Neural cell (in vitro differentiated cells): ENCODE measurements at regions not wholly inside any gene's neighbourhood (a gene's known extent, or its start where the extent isn't known, plus 50 kb on each side); places are given as distances from the start of the nearest gene placed in this dataset.

ENCODE experiments used
- H2AFZ ChIP-seq: fragments of 200-600, 300-800 bp; sonication (generic), shearing (Covaris generic); 2 replicates; pipeline ENCODE4 v1.6.0; 2014; ENCODE audit warnings: low read depth, mild to moderate bottlenecking, antibody characterized with exemption, low read length, moderate library complexity
- H3F3A ChIP-seq: fragments of 200-600 bp; shearing (Covaris generic); 2 replicates; pipeline ENCODE4 v1.6.1; 2016; ENCODE audit warnings: mild to moderate bottlenecking, moderate library complexity, mixed read lengths, antibody characterized with exemption, low read length; ENCODE audit not compliant: insufficient read depth, poor library complexity, severe bottlenecking
- H3K27ac ChIP-seq: fragments of 200-600, 300-800 bp; sonication (generic), shearing (Covaris generic); 2 replicates; pipeline ENCODE4 v1.5.1; 2014; ENCODE audit warnings: mild to moderate bottlenecking, low read length, moderate library complexity
- H3K27me3 ChIP-seq: fragments of 300-800, 200-600 bp; sonication (generic), shearing (Covaris generic); 2 replicates; pipeline ENCODE4 v1.6.0; 2014; ENCODE audit warnings: mild to moderate bottlenecking, low read depth, low read length, moderate library complexity; ENCODE audit not compliant: insufficient read depth
- H3K36me3 ChIP-seq: fragments of 300-800, 200-600 bp; sonication (generic), shearing (Covaris generic); 2 replicates; pipeline ENCODE4 v1.5.1; 2014; ENCODE audit warnings: mild to moderate bottlenecking, antibody characterized with exemption, low read length, moderate library complexity; ENCODE audit not compliant: insufficient read depth
- H3K4me2 ChIP-seq: fragments of 300-800, 200-600 bp; sonication (generic), shearing (Covaris generic); 2 replicates; pipeline ENCODE4 v1.6.0; 2014; ENCODE audit warnings: mild to moderate bottlenecking, low read length
- H3K4me3 ChIP-seq: fragments of 300-800, 200-600 bp; sonication (generic), shearing (Covaris generic); 2 replicates; pipeline ENCODE4 v1.5.1; 2014; ENCODE audit warnings: mild to moderate bottlenecking, low read length, moderate library complexity
- H3K79me2 ChIP-seq: fragments of 200-600 bp; shearing (Covaris generic); replicated peaks from 2 replicates; pipeline ENCODE4 v1.6.0; 2014; ENCODE audit warnings: mild to moderate bottlenecking, low read length, moderate library complexity; ENCODE audit not compliant: insufficient read depth
- H3K9ac ChIP-seq: fragments of 300-800, 200-600 bp; sonication (generic), shearing (Covaris generic); 2 replicates; pipeline ENCODE4 v1.6.1; 2016; ENCODE audit warnings: mild to moderate bottlenecking, low read length, mixed read lengths
- H3K9me2 ChIP-seq: fragments of 200-600 bp; shearing (Covaris generic); 2 replicates; pipeline ENCODE4 v1.6.1; 2016; ENCODE audit warnings: mild to moderate bottlenecking, low read length, mixed read lengths; ENCODE audit not compliant: insufficient read depth
- H3K9me3 ChIP-seq: fragments of 200-600, 300-800 bp; sonication (generic), shearing (Covaris generic); 2 replicates; pipeline ENCODE4 v1.6.1; 2016; ENCODE audit warnings: mild to moderate bottlenecking, mixed run types, low read length, moderate library complexity, mixed read lengths
- H4K20me1 ChIP-seq: fragments of 200-600 bp; shearing (Covaris generic); 2 replicates; pipeline ENCODE4 v1.6.1; 2016; ENCODE audit warnings: mild to moderate bottlenecking, mixed run types; ENCODE audit not compliant: insufficient read depth
- EP300 ChIP-seq: fragments of 450-650 bp; conservative IDR thresholded peaks from 2 replicates; pipeline ENCODE4 v1.6.1; 2014; ENCODE audit warnings: antibody characterized with exemption, mild to moderate bottlenecking, moderate library complexity; ENCODE audit not compliant: poor library complexity, severe bottlenecking
- EZH2 ChIP-seq: fragments of 200-600, 300-800 bp; shearing (Covaris generic), sonication (generic); IDR thresholded peaks from 2 replicates; pipeline ENCODE4 v1.6.1; 2014; ENCODE audit warnings: antibody characterized with exemption, low read length, borderline replicate concordance, mild to moderate bottlenecking; ENCODE audit not compliant: insufficient read depth, poor library complexity, severe bottlenecking
- MXI1 ChIP-seq: fragments of 450-650 bp; conservative IDR thresholded peaks from 2 replicates; pipeline ENCODE4 v1.6.1; 2014; ENCODE audit warnings: antibody characterized with exemption, mild to moderate bottlenecking; ENCODE audit not compliant: poor library complexity, severe bottlenecking
- POLR2AphosphoS5 ChIP-seq: IDR thresholded peaks from 2 replicates; pipeline ENCODE4 v1.6.1; 2012
- RAD21 ChIP-seq: fragments of 450-650 bp; conservative IDR thresholded peaks from 2 replicates; pipeline ENCODE4 v1.6.1; 2014; ENCODE audit warnings: antibody characterized with exemption, mild to moderate bottlenecking, moderate library complexity
- REST ChIP-seq: IDR thresholded peaks from 2 replicates; pipeline ENCODE4 v1.6.1; 2012; ENCODE audit warnings: borderline replicate concordance
- SMC3 ChIP-seq: fragments of 450-650 bp; conservative IDR thresholded peaks from 2 replicates; pipeline ENCODE4 v1.6.1; 2014; ENCODE audit warnings: antibody characterized with exemption, mild to moderate bottlenecking, moderate library complexity; ENCODE audit not compliant: poor library complexity
- TAF1 ChIP-seq: IDR thresholded peaks from 2 replicates; pipeline ENCODE4 v1.6.1; 2012; ENCODE audit warnings: low read depth
- TF ChIP-seq, protein P1 (sequence below): fragments of 450-650 bp; IDR thresholded peaks from 2 replicates; pipeline ENCODE4 v1.5.1; 2014; ENCODE audit warnings: antibody characterized with exemption, mild to moderate bottlenecking, moderate library complexity; ENCODE audit not compliant: poor library complexity, severe bottlenecking

- Histone ChIP-seq H3F3A (no peaks in the 10 kb centered on the region), H3K27ac (no peak overlapping the region), H2AFZ (no peak overlapping the region), H3K79me2 (no peaks in the 10 kb centered on the region), H3K4me2 (no peak overlapping the region), H3K9me3 (peaks cover 4% of the 10 kb centered on the region), H3K27me3 (no peaks in the 10 kb centered on the region), H3K9ac (no peak overlapping the region), H3K36me3 (no peaks in the 10 kb centered on the region), H4K20me1 (no peaks in the 10 kb centered on the region), H3K4me3 (no peak overlapping the region), H3K9me2 (no peaks in the 10 kb centered on the region)
- TF ChIP-seq MXI1 (no peak), EZH2 (no peak), TAF1 (no peak), SMC3 (no peak), RAD21 (no peak), EP300 (no peak), POLR2AphosphoS5 (no peak), REST (no peak)
- TF ChIP-seq, protein P1, sequence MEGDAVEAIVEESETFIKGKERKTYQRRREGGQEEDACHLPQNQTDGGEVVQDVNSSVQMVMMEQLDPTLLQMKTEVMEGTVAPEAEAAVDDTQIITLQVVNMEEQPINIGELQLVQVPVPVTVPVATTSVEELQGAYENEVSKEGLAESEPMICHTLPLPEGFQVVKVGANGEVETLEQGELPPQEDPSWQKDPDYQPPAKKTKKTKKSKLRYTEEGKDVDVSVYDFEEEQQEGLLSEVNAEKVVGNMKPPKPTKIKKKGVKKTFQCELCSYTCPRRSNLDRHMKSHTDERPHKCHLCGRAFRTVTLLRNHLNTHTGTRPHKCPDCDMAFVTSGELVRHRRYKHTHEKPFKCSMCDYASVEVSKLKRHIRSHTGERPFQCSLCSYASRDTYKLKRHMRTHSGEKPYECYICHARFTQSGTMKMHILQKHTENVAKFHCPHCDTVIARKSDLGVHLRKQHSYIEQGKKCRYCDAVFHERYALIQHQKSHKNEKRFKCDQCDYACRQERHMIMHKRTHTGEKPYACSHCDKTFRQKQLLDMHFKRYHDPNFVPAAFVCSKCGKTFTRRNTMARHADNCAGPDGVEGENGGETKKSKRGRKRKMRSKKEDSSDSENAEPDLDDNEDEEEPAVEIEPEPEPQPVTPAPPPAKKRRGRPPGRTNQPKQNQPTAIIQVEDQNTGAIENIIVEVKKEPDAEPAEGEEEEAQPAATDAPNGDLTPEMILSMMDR = no peak
Observed at GRCh38 chr12:84561351-84561750, 351.2 kb downstream of the SLC6A15 start.

GRCh38 chr12:84554199-84554723, 358.3 kb downstream of the SLC6A15 start:
- H3K9me3 ChIP-seq = no peaks in the 10 kb centered on the region
- no peak overlapping the region for H3K4me2 ChIP-seq
- H3K79me2 ChIP-seq = no peaks in the 10 kb centered on the region
- H3F3A ChIP-seq = no peaks in the 10 kb centered on the region
- no peaks in the 10 kb centered on the region for H3K36me3 ChIP-seq
- no peak overlapping the region for H3K9ac ChIP-seq
- no peak overlapping the region for H2AFZ ChIP-seq
- H3K27ac ChIP-seq = no peak overlapping the region
- H3K4me3 ChIP-seq = no peak overlapping the region
- H3K27me3 ChIP-seq = no peaks in the 10 kb centered on the region
- TF ChIP-seq RAD21 = no peak
- TF ChIP-seq, protein P1 = no peak
- TF ChIP-seq SMC3 = no peak
- TF ChIP-seq REST = no peak
- no peak for TF ChIP-seq EP300
- TF ChIP-seq MXI1 = no peak
- no peak for TF ChIP-seq POLR2AphosphoS5
- no peak for TF ChIP-seq EZH2
- no peak for TF ChIP-seq TAF1
- H3K9me2 ChIP-seq = no peaks in the 10 kb centered on the region
- no peaks in the 10 kb centered on the region for H4K20me1 ChIP-seq
